Osteoblast (primary cell): ENCODE measurements at regions not wholly inside any gene's neighbourhood (a gene's known extent, or its start where the extent isn't known, plus 50 kb on each side); places are given as distances from the start of the nearest gene placed in this dataset.

Source experiments
- DNase-seq: peaks from one replicate; pipeline ENCODE4 v3.0.0; 2011; ENCODE audit warnings: low spot score, mixed read lengths; ENCODE audit not compliant: insufficient read length; ENCODE audit errors: missing footprints
- H2AFZ ChIP-seq: 2 replicates; pipeline ENCODE4 v1.6.0; 2011; ENCODE audit warnings: mild to moderate bottlenecking, low read length
- H3K27ac ChIP-seq: 2 replicates; pipeline ENCODE4 v1.5.1; 2011; ENCODE audit warnings: mild to moderate bottlenecking, low read depth, low read length, moderate library complexity
- H3K27me3 ChIP-seq: 2 replicates; pipeline ENCODE4 v1.6.0; 2012; ENCODE audit warnings: mild to moderate bottlenecking, control low read depth, inconsistent platforms, low read length, moderate library complexity; ENCODE audit not compliant: insufficient read depth
- H3K36me3 ChIP-seq: 2 replicates; pipeline ENCODE4 v1.5.1; 2011; ENCODE audit warnings: mild to moderate bottlenecking, low read length, control low read depth, moderate library complexity; ENCODE audit not compliant: insufficient read depth
- H3K4me1 ChIP-seq: 2 replicates; pipeline ENCODE4 v1.5.1; 2011; ENCODE audit warnings: mild to moderate bottlenecking, low read length, control low read depth, moderate library complexity; ENCODE audit not compliant: insufficient read depth
- H3K4me2 ChIP-seq: 2 replicates; pipeline ENCODE4 v1.6.0; 2011; ENCODE audit warnings: mild to moderate bottlenecking, low read length; ENCODE audit not compliant: insufficient read depth
- H3K4me3 ChIP-seq: fragments of 200-600 bp; sonication (generic); 3 replicates; pipeline ENCODE4 v1.5.1; 2012; ENCODE audit warnings: mild to moderate bottlenecking, low read length, inconsistent platforms; ENCODE audit not compliant: insufficient read depth
- H3K79me2 ChIP-seq: 2 replicates; pipeline ENCODE4 v1.6.0; 2012; ENCODE audit warnings: mild to moderate bottlenecking, low read length, control low read depth, inconsistent platforms; ENCODE audit not compliant: insufficient read depth
- H3K9me3 ChIP-seq: 2 replicates; pipeline ENCODE4 v1.5.1; 2011; ENCODE audit warnings: low read depth, low read length, control low read depth
- H4K20me1 ChIP-seq: 2 replicates; pipeline ENCODE4 v1.6.0; 2012; ENCODE audit warnings: mild to moderate bottlenecking, low read length, control low read depth; ENCODE audit not compliant: insufficient read depth
- CTCF ChIP-seq: IDR thresholded peaks from 2 replicates; pipeline ENCODE4 v1.5.1; 2011; ENCODE audit warnings: mild to moderate bottlenecking, low read depth, low read length, moderate library complexity; ENCODE audit errors: extremely low read depth

GRCh38 chr4:20046179-20046578, 205.5 kb upstream of the SLIT2 start:
- no peak for DNase-seq
- no peaks in the 10 kb centered on the region for H3K27me3 ChIP-seq
- H3K4me3 ChIP-seq = no peak overlapping the region
- TF ChIP-seq CTCF = no peak
- H4K20me1 ChIP-seq = no peaks in the 10 kb centered on the region
- H2AFZ ChIP-seq = no peak overlapping the region
- H3K27ac ChIP-seq = no peak overlapping the region
- no peaks in the 10 kb centered on the region for H3K9me3 ChIP-seq
- peaks cover 5% of the 10 kb centered on the region for H3K4me1 ChIP-seq
- no peaks in the 10 kb centered on the region for H3K79me2 ChIP-seq
- no peak overlapping the region for H3K4me2 ChIP-seq
- no peaks in the 10 kb centered on the region for H3K36me3 ChIP-seq

GRCh38 chr4:20044966-20045365, 206.7 kb upstream of the SLIT2 start:
- Histone ChIP-seq H3K79me2 (no peaks in the 10 kb centered on the region), H4K20me1 (no peaks in the 10 kb centered on the region), H3K4me1 (peaks cover 5% of the 10 kb centered on the region), H3K36me3 (no peaks in the 10 kb centered on the region), H3K27ac (no peak overlapping the region), H3K4me3 (no peak overlapping the region), H3K27me3 (no peaks in the 10 kb centered on the region), H3K9me3 (no peaks in the 10 kb centered on the region), H2AFZ (no peak overlapping the region), H3K4me2 (no peak overlapping the region)
- TF ChIP-seq CTCF = no peak
- DNase-seq = no peak

- no peak overlapping the region for H3K4me3 ChIP-seq
- no peaks in the 10 kb centered on the region for H4K20me1 ChIP-seq
Observed at GRCh38 chr4:20044502-20044911, 207.2 kb upstream of the SLIT2 start.

DNA sequence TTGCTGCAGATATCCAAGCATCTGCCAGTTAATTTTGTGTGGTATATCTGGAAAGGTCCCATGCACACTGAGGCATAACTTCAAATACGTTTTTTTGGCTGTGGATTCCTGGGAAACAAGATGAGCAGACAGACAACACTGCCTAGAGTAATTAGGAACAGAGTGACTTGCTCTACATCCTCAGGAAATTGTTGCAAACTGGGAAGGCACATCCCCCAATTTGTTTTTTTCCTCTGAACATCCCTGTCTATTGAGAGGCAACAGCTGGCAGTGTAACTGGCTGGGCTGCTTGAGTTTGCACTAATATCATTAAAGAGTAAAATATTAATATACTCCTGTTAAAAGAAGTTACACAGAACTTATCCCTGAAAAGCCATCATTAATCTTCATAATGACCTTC, 207.7 kb upstream of the SLIT2 start:
- no peaks in the 10 kb centered on the region for H3K9me3 ChIP-seq
- H3K4me1 ChIP-seq = peaks cover 5% of the 10 kb centered on the region
- no peak for TF ChIP-seq CTCF
- H3K36me3 ChIP-seq = no peaks in the 10 kb centered on the region
- H4K20me1 ChIP-seq = no peaks in the 10 kb centered on the region
- peak overlapping the region; percentile 4 for H2AFZ ChIP-seq
- H3K27me3 ChIP-seq = no peaks in the 10 kb centered on the region
- no peak for DNase-seq
- H3K4me3 ChIP-seq = no peak overlapping the region
- no peak overlapping the region for H3K27ac ChIP-seq
- H3K79me2 ChIP-seq = no peaks in the 10 kb centered on the region
- no peak overlapping the region for H3K4me2 ChIP-seq

More at GRCh38 chr4:20044502-20044911, 207.2 kb upstream of the SLIT2 start:
- TF ChIP-seq CTCF = no peak
- H3K4me1 ChIP-seq = peaks cover 5% of the 10 kb centered on the region
- no peaks in the 10 kb centered on the region for H3K9me3 ChIP-seq
- H3K27ac ChIP-seq = no peak overlapping the region
- no peak overlapping the region for H2AFZ ChIP-seq
- no peak for DNase-seq
- no peaks in the 10 kb centered on the region for H3K79me2 ChIP-seq
- no peak overlapping the region for H3K4me2 ChIP-seq
- H3K36me3 ChIP-seq = no peaks in the 10 kb centered on the region
- no peaks in the 10 kb centered on the region for H3K27me3 ChIP-seq
